ENCODE measurements at regions not wholly inside any gene's neighbourhood (a gene's known extent, or its start where the extent isn't known, plus 50 kb on each side); places are given as distances from the start of the nearest gene placed in this dataset.
"Not testable (repeated sequence)": the region's sequence is repeated elsewhere in the genome, so short reads cannot be mapped to it uniquely, and the experiment has no call there.

DNA sequence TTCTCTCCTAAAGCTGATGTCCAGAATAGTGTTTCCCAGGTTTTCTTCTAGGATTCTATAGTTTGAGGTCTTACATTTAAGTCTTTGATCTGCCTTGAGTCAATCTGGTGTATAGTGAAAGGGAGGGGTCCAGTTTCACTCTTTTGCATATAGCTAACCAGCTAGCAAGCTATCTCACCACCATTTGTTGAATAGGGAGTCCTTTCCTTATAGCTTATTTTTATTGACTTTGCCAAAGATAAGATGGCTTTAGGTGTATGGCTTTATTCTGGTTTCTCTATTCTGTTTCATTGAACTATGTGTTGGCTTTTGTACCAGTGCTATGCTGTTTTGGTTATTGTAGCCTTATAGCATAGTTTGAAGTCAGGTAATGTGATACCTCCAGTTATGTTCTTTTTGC, 1386.1 kb downstream of the SLITRK5 start:
- no peak for DNase-seq

DNA sequence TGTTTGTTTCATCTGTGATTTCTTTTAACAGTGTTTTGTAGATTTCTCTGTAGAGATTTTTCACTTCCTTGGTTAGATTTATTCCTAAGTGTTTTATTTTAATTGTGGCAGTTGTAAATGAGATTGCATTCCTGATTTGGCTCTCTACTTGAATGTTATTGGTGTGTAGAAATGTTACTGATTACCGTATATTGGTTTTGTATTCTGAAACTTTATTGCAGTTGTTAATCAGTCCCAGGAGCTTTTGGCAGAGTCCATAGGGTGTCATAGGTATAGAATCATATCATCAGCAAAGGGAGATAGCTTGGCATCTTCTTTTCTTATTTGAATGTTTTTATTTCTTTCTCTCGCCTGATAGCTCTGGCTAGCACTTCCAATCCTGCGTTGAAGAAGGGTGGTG, 1386.7 kb downstream of the SLITRK5 start:
- DNase-seq, result no peak

DNA sequence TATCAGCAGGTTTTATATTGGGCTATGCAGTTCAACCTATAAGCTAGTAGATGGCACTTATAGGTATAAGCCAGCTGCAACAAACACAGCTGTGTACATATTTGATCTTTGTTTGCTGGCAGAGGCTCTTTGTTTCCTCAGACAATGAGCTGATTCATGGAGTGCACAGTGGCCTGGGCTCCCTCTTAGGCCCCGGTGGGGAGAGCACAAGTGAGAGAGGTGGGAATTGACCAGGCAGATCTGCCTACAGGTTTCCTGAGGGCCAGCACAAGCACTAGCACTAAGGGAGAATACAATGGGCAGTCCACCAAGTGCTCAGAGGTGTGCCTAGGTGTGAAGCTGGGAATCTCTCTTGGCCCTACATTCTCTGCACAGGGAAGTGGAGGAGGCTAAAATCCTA, 1390.7 kb downstream of the SLITRK5 start:
- no peak for DNase-seq

DNA sequence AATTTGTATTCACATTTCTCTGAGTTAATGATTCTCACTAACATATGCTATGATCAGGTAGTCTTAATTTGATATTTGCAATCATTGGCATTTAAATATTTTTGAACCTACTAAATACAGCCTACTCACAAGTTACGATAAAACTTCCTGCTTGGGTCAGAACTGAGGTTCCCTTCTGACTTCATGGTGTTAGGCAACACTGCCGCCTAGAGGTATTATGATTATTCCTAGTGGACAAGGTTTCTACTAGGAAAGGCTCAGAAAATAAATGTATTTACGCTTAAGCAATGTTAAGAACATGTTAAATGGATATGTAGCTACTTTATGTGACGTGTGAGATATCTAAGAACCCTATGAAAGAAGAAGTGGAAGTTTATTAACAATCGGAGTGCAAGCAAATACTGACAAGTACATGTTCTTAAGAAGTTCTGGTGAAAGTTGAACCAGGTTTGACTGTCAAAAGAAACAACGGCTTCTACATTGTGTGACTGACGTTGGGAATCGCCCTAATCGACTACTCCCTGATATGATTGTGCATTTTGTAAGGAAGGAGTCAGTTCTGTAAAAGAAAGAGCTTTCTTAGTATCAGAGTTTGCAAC, 1395.8 kb downstream of the SLITRK5 start:
- peak; percentile 81 for DNase-seq

DNA sequence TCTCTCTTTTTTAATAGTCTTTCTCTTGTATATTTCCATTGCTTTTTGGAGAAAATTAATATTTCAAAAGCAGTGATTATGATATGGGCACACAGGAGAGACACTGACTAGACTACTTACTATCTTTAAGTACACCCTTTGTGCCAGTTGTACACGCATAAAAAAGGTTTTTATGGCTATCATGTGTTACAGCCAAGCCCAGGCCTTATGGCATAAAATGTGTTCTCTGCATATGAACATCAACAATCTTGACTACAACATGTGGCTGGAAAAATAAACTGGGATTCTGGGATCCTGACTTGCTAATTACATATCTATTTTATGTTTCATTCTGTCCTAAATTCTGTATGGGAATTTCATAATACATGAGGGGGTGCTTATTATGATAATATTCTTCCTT, 1401.8 kb downstream of the SLITRK5 start:
- no peak for DNase-seq

DNA sequence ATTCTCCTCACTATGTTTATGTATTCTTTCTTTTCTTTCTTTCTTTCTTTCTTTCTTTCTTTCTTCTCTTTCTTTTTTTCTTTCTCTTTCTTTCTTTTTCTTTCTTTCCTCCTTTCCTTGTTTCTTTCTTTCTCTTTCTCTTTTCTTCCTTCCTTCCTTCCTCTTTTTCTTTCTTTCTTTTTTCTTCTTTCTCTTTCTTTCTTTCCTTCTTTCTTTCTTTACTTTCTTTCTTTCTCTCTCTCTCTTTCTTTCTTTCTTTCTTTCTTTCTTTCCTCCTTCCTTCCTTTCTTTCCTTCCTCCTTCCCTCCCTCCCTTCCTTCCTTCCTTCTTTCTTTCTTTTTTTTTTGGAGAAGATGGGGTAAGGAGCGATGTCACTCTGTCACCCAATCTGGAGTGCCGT, 1405.5 kb downstream of the SLITRK5 start:
- DNase-seq, result no peak

DNA sequence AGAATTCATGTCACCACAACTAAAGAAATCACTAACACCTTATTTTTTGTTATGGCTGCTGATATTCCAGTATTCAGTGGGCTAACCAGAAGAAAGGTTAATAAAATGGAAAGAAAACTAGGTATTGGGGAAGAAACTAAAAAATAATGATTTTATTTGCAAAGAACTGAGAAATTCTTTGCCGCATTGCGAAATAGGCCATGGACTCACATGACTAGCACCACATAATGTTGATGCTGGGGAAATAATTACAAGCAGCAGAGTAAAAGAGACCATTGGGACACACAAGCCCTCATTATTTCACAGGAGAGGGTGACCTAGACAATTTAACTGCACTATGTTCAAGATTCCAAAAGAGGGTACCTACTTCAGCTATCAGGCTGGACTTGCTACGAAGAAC, 1411.5 kb downstream of the SLITRK5 start:
- no peak for DNase-seq

DNA sequence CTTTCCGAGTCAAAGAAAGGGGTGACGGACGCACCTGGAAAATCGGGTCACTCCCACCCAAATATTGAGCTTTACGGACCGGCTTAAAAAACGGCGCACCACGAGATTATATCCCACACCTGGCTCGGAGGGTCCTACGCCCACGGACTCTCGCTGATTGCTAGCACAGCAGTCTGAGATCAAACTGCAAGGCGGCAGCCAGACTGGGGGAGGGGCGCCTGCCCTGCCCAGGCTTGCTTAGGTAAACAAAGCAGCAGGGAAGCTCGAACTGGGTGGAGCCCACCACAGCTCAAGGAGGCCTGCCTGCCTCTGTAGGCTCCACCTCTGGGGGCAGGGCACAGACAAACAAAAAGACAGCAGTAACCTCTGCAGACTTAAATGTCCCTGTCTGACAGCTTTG, 1416.9 kb downstream of the SLITRK5 start:
- DNase-seq, result not testable (repeated sequence)

DNA sequence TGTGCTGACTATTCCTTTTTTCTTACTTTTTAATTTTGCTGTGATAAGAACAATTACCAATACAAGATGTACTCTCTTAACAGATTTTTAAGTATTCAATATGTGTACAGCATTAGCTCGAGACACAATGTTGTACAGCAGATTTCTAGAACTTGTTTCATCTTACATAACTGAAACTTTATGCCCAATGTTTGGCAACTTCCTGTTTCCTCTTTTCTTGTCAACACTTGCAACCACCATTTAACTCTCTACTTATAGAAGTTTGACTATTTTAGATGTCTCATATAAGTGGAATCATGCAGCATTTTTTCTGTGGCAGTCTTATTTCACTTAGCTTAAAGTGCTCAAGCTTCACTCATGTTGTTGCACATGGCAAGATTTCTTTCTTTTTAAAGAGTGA, 1426.8 kb downstream of the SLITRK5 start:
- DNase-seq, result no peak

DNA sequence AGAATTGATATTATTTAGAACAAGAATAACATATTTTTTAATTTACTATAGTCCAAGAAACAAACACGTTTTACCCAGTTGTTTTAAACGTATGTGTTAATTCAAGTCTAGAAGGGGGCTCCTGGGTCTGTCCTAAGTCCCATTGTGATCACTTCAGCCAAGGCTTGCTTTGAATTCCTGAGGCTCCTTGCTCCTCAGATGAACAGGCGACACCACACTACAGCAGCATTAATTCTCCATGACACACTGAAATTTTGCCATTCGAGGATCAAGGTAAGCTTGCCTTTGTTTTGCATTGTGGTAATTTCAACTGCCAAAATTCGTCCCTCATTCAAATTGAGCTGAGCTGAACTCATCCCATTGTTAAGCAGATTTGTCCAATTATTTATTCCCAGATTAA, 1442.6 kb downstream of the SLITRK5 start:
- no peak for DNase-seq

DNA sequence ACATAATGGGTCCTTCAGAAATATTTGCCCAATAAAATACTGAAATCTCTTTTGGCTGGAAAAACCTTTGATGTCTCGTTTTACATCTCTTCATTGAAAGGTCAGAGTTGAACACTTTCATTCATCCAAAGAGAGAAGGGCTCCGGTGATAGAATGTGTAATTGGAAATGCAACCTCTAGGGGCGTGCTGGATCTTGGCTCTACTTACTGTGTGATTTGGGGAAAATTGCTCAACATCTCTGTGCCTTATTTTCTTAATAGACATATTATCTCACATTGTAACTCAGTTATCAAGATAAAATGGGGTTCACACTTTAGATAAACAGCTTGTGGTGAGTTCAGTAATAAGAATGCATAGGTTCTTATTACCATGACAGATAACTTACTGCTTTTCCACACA, 1444.1 kb downstream of the SLITRK5 start:
- no peak for DNase-seq

DNA sequence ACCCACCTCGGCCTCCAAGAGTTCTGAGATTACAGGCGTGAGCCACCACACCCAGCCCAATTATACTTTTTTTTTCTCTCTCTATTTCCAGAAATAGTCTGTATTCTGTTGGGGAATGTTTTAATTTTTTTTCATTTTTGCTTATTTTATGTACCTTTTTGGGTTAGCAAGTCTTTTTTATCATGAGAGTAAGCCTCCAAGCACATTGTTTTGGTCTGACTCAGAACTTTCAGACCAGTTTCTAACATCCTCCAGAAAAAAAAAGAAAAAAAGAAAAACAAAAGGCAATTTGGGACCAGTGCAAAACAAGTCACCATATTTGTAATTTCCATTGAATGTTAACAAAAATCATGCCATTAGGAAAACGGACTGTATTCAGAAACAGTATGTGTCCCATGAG, 1465.5 kb downstream of the SLITRK5 start:
- no peak for DNase-seq

DNA sequence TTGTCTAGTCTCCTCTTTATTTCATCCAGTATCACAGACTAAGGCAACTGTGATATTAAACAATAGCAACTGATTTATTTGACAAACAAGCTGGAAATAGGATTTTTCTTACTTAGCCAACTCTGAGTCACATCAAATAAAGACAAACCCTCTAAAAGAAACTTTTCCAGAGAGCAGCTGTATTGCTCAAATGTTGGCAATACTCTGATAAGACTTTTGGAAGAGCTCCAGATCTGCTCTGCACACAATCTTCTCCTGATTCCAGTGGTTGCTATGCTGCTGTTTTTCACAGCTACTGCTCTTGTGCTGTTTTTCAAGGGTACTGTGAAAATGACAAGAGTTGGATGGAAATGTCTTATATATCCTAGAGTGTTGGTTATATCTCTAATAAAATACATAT, 1479.2 kb downstream of the SLITRK5 start:
- DNase-seq, result peak; percentile 9

DNA sequence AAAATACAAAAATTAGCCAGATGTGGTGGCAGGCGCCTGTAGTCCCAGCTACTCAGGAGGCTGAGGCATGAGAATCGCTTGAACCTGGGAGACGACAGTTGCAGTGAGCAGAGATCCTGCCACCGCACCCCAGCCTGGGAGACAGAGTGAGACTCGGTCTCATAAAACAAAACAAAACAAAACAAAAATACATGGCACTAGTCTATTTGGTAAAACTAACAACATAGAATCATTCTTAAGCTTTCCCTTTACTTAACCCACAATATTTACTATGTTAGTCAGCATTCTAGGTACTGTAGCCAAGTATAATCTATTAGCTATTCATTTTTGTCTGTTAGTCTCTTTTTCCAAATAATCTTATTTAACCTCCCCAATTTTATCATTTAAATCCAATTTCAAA, 1482.8 kb downstream of the SLITRK5 start:
- no peak for DNase-seq

DNA sequence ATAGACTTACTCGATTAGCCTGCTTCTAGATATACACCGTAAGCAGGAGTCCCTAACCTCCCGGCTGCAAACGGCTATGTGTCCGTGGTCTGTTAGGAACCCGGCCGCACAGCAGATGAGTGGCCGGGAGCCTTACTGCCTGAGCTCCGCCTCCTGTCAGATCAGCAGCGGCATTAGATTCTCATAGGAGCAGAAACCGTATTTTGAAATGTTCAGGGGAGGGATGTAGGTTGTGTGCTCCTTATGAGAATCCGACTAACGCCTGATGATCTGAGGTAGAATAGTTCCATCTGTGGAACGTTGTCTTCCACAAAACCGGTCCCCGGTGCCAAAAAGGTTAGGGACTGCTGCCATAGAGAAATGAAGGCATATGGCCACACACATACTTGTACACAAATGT, 1491.9 kb downstream of the SLITRK5 start:
- DNase-seq, result no peak

DNA sequence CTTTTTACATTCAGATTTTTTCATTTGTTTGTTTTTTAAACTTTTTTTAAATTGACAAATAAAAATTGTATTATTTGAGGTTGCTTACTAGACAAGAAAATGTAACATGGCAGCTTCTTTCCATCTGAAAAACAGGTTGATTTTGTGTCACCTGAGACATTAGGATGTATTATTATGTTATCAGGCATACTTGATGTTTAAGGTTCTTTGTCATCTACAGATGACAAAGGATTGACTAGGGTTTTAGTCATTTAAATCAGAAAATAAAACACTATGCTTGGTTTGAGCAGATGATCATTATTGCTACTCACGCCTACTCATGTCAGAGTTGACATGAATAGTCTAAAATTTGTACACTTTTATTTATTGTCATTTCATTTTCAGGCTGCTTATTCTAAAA, 1494.5 kb downstream of the SLITRK5 start:
- DNase-seq, result no peak

DNA sequence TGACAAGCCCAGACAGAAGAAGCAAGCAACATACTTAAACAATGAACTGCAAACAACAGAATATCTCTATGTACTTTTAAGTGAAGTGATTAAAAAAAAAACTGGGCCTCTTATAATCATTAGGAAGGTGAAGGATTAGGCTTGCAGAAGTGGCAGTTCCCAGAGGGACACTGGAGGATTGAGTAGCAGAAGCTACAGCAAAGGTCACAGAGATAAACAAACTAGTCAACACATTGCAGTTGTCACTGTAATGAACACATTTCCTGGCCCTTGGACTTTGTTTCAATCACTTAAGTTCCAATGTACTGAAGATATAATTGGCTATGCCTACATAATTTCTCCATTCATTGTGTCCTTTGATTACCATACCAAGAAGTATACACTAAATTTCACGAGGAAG, 1498.8 kb downstream of the SLITRK5 start:
- DNase-seq, result no peak

DNA sequence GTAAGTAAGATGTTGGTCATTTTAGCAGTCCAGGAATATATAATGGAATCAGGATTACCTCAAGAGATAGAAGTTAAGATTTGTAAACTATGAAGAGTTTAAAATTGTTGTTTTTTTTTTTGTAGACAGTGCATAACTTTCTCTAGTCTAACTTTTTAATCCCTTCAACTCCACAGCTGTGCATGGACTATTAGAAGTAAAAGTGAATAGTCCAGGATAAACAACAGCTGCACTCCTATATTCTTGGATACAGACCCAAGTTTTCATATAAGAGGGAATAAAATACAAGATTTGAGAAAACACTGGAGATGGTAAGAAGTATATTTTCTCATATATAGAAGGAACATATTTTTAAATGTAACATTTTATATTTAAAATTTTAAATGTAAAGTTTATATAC, 1509.9 kb downstream of the SLITRK5 start:
- peak; percentile 67 for DNase-seq

DNA sequence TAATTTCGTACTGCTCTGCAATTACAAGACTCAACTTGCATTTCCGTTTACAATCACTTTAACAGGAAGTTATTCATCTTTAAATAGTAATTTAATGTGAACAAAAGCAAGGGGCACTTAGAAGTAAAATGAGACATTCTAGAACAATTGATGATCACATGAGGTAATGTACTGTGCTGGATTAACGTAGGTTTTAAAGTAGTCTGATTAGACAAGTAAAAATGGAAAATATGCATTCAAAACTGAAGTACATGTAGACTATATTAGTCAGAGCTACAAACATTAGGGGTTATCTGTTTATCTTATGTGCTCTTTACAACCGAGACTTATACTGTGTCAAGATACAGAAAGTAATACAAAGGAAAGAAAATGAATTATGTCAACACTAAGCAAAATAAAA, 1528.0 kb downstream of the SLITRK5 start:
- DNase-seq, result no peak

DNA sequence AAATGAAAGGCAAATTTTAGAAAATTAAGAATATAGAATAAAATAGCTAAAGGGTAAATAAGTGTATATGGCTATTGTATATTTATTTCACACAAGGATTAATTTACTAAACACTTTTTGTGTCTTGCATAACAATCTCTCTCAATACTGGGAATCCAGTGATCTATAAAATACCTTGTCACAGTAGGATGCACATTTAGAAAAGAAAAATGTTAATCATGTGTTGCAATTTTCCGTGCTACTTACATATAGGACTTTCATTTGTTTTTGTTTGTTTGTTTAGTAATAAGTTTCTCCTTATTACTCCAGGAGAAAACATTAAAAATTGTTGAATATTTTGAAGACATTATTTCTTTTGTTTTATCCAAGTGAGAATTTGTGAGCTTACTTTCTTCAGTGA, 1533.3 kb downstream of the SLITRK5 start:
- DNase-seq, result no peak

DNA sequence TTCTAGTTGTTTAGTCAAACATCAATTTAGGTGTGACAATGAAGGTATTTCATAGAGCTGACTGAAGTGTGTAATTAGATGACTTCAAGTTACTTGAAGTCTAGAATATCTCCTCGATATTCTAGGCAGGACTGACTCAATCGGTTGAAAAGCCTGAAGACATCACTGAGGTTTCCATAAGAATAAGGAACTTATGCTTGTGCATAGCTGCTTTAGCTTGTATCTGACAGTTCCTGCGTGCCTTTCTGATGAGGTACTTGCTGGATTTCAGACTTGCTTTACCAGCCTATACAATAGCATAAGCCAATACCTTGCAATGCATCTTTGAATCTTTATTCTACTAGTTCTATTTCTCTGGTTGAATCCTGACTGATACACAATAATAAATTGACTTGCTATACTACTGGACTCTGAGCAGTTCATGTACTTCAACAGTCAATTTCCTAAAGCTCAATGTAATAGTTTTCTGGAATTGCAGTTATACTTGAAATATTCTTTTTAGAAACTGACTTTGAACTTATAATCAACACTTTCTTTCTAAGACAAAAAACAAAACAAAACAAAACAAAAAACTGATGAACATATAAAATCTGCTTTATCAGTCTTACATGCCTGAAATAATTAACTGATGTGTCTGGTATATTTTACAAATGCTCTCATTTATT, 1534.8 kb downstream of the SLITRK5 start:
- DNase-seq, result no peak

DNA sequence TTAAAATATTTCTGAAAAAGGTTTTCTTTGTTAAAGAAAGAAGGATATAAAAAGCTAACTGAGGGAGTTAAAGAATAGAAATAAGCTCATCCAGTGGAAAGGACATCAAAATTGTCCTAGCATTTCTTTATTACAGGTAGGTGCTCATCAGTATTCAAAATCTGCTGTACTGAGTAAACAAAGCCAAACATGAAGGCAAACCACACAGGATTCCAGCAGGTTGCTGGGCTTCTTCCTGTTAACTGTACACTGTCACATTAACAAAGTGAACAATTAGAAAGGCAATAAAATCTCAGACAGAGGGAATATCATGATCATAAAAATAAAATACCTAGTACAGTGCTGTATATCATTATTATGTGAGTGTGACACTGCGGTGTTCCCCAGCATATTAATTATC, 1541.0 kb downstream of the SLITRK5 start:
- DNase-seq, result no peak

DNA sequence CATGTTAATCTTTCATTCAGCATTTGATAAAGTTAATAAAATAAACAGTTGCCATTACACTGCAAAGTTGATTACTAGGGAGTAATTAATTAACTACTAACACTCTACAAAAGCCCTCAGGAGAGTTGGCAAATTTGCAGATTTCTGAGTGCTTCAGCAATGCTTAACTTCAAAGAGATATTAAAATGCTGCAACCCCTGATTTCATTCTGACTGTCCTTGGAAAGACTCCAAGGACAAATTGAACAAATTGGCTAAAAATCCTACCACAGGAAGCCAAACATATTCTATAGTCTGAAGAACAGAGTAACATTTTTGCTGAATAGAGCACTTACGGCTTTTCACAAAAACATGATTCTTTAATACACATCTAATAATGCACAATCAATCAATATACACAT, 1543.0 kb downstream of the SLITRK5 start:
- peak; percentile 6 for DNase-seq

DNA sequence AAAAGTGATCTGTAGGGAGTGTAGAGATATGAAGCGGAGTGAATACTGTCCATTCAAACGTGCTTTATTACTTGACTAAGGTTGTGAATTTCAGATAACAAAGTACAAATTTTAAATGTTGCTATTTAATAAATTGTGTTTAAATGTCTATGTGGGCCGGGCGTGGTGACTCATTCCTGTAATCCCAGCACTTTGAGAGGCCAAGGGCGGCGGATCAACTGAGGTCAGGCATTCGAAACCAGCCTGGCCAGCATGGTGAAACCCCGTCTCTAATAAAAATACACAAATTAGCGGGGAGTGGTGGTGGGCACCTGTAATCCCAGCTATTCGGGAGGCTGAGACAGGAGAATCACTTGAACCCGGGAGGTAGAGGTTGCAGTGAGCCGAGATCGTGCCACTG, 1544.1 kb downstream of the SLITRK5 start:
- not testable (repeated sequence) for DNase-seq

DNA sequence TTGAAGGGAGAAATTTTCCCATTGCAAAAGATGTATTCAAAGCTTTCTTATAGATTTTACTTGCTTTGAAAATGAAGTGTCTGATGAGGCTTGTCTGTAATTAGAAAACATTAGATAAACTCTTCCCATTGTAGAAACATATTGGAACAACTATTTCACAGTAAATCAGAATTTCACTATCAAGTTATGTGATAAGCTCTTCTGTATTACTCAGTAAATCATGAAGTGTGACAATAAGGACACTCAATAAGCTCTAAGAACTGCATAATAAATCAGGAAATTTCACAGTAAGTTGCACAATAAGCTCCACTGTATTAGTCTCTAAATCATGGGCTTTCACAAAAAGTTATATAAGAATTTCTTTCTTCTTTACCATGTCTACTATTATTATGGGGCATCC, 1546.6 kb downstream of the SLITRK5 start:
- DNase-seq, result no peak

All from tongue (tissue), 1 donor.